HCT116 (cell line): ENCODE measurements at regions not wholly inside any gene's neighbourhood (a gene's known extent, or its start where the extent isn't known, plus 50 kb on each side); places are given as distances from the start of the nearest gene placed in this dataset.

Experiments used
- CBX3 ChIP-seq: IDR thresholded peaks from 2 replicates; pipeline ENCODE4 v1.6.1; 2012; ENCODE audit warnings: low read depth
- ELF1 ChIP-seq: IDR thresholded peaks from 2 replicates; pipeline ENCODE4 v1.6.1; 2012; ENCODE audit warnings: low read depth, borderline replicate concordance
- EZH2 ChIP-seq: fragments of 200-600 bp; sonication (generic); IDR thresholded peaks from 2 replicates; pipeline ENCODE4 v1.6.1; 2017; ENCODE audit warnings: antibody characterized with exemption, mixed run types
- EZH2phosphoT487 ChIP-seq: fragments of 200-600 bp; IDR thresholded peaks from 2 replicates; pipeline ENCODE4 v1.6.1; 2018; ENCODE audit warnings: antibody characterized with exemption, borderline replicate concordance
- JUND ChIP-seq: IDR thresholded peaks from 2 replicates; pipeline ENCODE4 v1.6.1; 2012
- POLR2A ChIP-seq: IDR thresholded peaks from 2 replicates; pipeline ENCODE4 v1.7.0; 2011; ENCODE audit warnings: borderline replicate concordance; ENCODE audit not compliant: insufficient read depth, insufficient read length; ENCODE audit errors: extremely low read depth
- POLR2AphosphoS5 ChIP-seq: IDR thresholded peaks from 2 replicates; pipeline ENCODE4 v1.6.1; 2011; ENCODE audit warnings: mild to moderate bottlenecking, low read depth, low read length, moderate library complexity
- TCF7L2 ChIP-seq: IDR thresholded peaks from 2 replicates; pipeline ENCODE4 v1.7.0; 2011; ENCODE audit warnings: borderline replicate concordance, inconsistent platforms; ENCODE audit not compliant: insufficient read depth, insufficient read length; ENCODE audit errors: extremely low read depth
- YY1 ChIP-seq: IDR thresholded peaks from 2 replicates; pipeline ENCODE4 v1.6.1; 2011; ENCODE audit warnings: low read length, low read depth, moderate library complexity, mild to moderate bottlenecking; ENCODE audit not compliant: insufficient replicate concordance; ENCODE audit errors: extremely low read depth
- ZNF274 ChIP-seq: fragments of 200-500 bp; sonication (Bioruptor generic); IDR thresholded peaks from 2 replicates; pipeline ENCODE4 v1.6.1; 2014; ENCODE audit warnings: mild to moderate bottlenecking, low read depth, low read length, inconsistent platforms
- TF ChIP-seq, protein P1 (sequence below), 3 experiments: fragments of 200-600 bp in 1 of 3; sonication (generic) in 1 of 3; IDR thresholded peaks in 2 of 3; conservative IDR thresholded peaks in 1 of 3; 2 replicates each; pipeline ENCODE4 v1.5.1; 2012 to 2017; ENCODE audit warnings: low read depth in 2 of 3, low read length in 2 of 3, antibody characterized with exemption in 1 of 3, borderline replicate concordance in 1 of 3, control low read depth in 1 of 3, mild to moderate bottlenecking in 1 of 3, mixed read lengths in 1 of 3, mixed run types in 1 of 3, moderate library complexity in 1 of 3; ENCODE audit not compliant: insufficient read depth in 1 of 3
- TF ChIP-seq, protein P2 (sequence below): IDR thresholded peaks from 2 replicates; pipeline ENCODE4 v1.6.1; 2011; ENCODE audit warnings: mild to moderate bottlenecking, low read length, moderate library complexity; ENCODE audit not compliant: insufficient replicate concordance; ENCODE audit errors: extremely low read depth
- TF ChIP-seq, protein P3 (sequence below): IDR thresholded peaks from 2 replicates; pipeline ENCODE4 v1.6.1; 2012
- TF ChIP-seq, protein P4 (sequence below): IDR thresholded peaks from 2 replicates; pipeline ENCODE4 v1.6.1; 2012; ENCODE audit warnings: low read depth

DNA sequence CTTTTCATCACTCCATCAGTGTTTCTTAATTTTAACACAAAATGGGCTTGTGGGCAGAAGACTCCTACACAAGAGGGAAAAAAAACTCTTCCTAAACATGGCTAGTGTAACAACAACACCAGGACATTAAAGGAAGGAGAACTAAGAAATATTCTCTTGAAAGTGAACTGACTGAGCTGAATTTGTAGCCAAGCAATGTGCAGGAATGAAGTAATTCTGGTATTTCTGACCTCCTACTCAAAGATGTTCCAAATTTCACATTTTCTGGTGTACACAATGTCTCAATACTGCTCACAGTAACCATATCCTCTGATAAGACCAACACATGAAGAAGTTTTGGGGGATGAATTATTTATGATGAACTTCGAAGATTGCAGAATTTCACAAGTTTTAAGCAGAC is 357.3 kb downstream of the DUSP6 start:
- TF ChIP-seq, protein P1, sequence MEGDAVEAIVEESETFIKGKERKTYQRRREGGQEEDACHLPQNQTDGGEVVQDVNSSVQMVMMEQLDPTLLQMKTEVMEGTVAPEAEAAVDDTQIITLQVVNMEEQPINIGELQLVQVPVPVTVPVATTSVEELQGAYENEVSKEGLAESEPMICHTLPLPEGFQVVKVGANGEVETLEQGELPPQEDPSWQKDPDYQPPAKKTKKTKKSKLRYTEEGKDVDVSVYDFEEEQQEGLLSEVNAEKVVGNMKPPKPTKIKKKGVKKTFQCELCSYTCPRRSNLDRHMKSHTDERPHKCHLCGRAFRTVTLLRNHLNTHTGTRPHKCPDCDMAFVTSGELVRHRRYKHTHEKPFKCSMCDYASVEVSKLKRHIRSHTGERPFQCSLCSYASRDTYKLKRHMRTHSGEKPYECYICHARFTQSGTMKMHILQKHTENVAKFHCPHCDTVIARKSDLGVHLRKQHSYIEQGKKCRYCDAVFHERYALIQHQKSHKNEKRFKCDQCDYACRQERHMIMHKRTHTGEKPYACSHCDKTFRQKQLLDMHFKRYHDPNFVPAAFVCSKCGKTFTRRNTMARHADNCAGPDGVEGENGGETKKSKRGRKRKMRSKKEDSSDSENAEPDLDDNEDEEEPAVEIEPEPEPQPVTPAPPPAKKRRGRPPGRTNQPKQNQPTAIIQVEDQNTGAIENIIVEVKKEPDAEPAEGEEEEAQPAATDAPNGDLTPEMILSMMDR (IDR thresholded peaks at IDR 0.05 in 2 of 3, conservative IDR thresholded peaks at IDR 0.05 in 1 of 3; ENCODE audit: borderline replicate concordance in 1 of 3, insufficient read depth in 1 of 3, low read depth in 2 of 3, low read length in 2 of 3): no peak
- TF ChIP-seq ZNF274 (no peak), POLR2A (no peak), ELF1 (no peak), JUND (no peak), YY1 (no peak), TCF7L2 (no peak), EZH2 (no peak), POLR2AphosphoS5 (no peak), EZH2phosphoT487 (no peak), CBX3 (no peak)
- TF ChIP-seq, protein P2, sequence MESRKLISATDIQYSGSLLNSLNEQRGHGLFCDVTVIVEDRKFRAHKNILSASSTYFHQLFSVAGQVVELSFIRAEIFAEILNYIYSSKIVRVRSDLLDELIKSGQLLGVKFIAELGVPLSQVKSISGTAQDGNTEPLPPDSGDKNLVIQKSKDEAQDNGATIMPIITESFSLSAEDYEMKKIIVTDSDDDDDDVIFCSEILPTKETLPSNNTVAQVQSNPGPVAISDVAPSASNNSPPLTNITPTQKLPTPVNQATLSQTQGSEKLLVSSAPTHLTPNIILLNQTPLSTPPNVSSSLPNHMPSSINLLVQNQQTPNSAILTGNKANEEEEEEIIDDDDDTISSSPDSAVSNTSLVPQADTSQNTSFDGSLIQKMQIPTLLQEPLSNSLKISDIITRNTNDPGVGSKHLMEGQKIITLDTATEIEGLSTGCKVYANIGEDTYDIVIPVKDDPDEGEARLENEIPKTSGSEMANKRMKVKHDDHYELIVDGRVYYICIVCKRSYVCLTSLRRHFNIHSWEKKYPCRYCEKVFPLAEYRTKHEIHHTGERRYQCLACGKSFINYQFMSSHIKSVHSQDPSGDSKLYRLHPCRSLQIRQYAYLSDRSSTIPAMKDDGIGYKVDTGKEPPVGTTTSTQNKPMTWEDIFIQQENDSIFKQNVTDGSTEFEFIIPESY: no peak
- TF ChIP-seq, protein P3, sequence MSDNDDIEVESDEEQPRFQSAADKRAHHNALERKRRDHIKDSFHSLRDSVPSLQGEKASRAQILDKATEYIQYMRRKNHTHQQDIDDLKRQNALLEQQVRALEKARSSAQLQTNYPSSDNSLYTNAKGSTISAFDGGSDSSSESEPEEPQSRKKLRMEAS: no peak
- TF ChIP-seq, protein P4, sequence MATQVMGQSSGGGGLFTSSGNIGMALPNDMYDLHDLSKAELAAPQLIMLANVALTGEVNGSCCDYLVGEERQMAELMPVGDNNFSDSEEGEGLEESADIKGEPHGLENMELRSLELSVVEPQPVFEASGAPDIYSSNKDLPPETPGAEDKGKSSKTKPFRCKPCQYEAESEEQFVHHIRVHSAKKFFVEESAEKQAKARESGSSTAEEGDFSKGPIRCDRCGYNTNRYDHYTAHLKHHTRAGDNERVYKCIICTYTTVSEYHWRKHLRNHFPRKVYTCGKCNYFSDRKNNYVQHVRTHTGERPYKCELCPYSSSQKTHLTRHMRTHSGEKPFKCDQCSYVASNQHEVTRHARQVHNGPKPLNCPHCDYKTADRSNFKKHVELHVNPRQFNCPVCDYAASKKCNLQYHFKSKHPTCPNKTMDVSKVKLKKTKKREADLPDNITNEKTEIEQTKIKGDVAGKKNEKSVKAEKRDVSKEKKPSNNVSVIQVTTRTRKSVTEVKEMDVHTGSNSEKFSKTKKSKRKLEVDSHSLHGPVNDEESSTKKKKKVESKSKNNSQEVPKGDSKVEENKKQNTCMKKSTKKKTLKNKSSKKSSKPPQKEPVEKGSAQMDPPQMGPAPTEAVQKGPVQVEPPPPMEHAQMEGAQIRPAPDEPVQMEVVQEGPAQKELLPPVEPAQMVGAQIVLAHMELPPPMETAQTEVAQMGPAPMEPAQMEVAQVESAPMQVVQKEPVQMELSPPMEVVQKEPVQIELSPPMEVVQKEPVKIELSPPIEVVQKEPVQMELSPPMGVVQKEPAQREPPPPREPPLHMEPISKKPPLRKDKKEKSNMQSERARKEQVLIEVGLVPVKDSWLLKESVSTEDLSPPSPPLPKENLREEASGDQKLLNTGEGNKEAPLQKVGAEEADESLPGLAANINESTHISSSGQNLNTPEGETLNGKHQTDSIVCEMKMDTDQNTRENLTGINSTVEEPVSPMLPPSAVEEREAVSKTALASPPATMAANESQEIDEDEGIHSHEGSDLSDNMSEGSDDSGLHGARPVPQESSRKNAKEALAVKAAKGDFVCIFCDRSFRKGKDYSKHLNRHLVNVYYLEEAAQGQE: no peak
